ENCODE measurements at regions not wholly inside any gene's neighbourhood (a gene's known extent, or its start where the extent isn't known, plus 50 kb on each side); places are given as distances from the start of the nearest gene placed in this dataset.

DNA sequence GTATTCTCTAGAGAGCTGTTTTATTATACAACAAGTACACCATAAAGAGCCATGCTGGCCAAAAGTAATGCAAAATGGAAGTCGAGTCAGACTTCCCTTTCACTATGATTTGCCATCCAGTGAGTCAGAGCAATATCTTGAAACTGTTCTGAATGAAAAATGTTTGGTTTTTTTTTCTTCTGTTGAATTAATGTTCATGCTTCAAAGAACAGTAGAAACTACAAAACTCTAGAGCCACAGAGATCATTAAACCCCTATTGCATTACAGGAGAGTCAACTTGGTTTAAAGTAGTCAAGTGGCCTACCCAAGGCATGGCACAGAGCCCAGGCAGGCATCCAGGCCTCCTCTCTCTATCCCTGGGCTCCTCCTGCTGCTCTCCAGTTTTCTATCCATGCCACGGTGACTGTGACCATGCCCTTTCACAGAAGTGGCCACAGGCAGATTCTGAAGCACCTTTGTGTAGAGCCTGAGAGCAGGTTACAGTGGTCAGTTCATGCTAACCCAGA lies 358.9 kb downstream of the DEPDC1B start:
- Histone ChIP-seq H3K27ac (ENCODE audit: low read length) (no peak overlapping the region), H3K4me1 (ENCODE audit: control insufficient read depth in 1 of 2, extremely low read depth in 1 of 2, insufficient read depth in 2 of 2, low read length in 2 of 2) (no peaks in the 10 kb centered on the region), H3K9me3 (no peaks in the 10 kb centered on the region), H3K36me3 (ENCODE audit: control insufficient read depth in 2 of 2, extremely low read depth in 1 of 2, insufficient read depth in 1 of 2, low read length in 1 of 2) (no peaks in the 10 kb centered on the region), H3K4me3 (ENCODE audit: control insufficient read depth in 1 of 2, extremely low read depth in 1 of 2, low read length in 1 of 2) (no peak overlapping the region), H3K27me3 (replicated peaks in 1 of 2; ENCODE audit: control insufficient read depth in 2 of 2, extremely low read depth in 1 of 2, insufficient read depth in 2 of 2, low read length in 1 of 2) (no peaks in the 10 kb centered on the region)
- CTCF ChIA-PET: no interaction called here
- Mint-ChIP-seq H3K4me3 (no peak overlapping the region), H3K27me3 (no peaks in the 10 kb centered on the region), H3K27ac (no peak overlapping the region), H3K9me3 (peaks cover 0 to 4% (median 2%) of the 10 kb centered on the region in 3 donors), H3K4me1 (no peaks in the 10 kb centered on the region), H3K36me3 (no peaks in the 10 kb centered on the region)
- DNase-seq (no peak), ATAC-seq (replicated peaks in 1 of 4) (no peak)
- POLR2A ChIA-PET: no interaction called here
- no CpG with 5 or more reads among the region's 2 CpGs for WGBS (ENCODE audit: insufficient coverage)

GRCh38 chr5:60340326-60340725 lies 359.6 kb downstream of the DEPDC1B start:
- H3K9me3 Mint-ChIP-seq: peaks cover 0 to 4% (median 2%) of the 10 kb centered on the region in 3 donors
- H3K4me1 ChIP-seq (ENCODE audit: control insufficient read depth in 1 of 2, extremely low read depth in 1 of 2, insufficient read depth in 2 of 2, low read length in 2 of 2): no peaks in the 10 kb centered on the region
- no peaks in the 10 kb centered on the region for H3K9me3 ChIP-seq
- no peaks in the 10 kb centered on the region for H3K27me3 Mint-ChIP-seq
- WGBS (ENCODE audit: insufficient coverage): no CpG with 5 or more reads among the region's 1 CpG
- CTCF ChIA-PET: no interaction called here
- DNase-seq (no peak), ATAC-seq (replicated peaks in 1 of 4) (no peak)
- no peak overlapping the region for H3K27ac Mint-ChIP-seq
- H3K27ac ChIP-seq (ENCODE audit: low read length): no peak overlapping the region
- no peaks in the 10 kb centered on the region for H3K36me3 ChIP-seq (ENCODE audit: control insufficient read depth in 2 of 2, extremely low read depth in 1 of 2, insufficient read depth in 1 of 2, low read length in 1 of 2)
- no peaks in the 10 kb centered on the region for H3K4me1 Mint-ChIP-seq
- no peak overlapping the region for H3K4me3 Mint-ChIP-seq
- no peaks in the 10 kb centered on the region for H3K36me3 Mint-ChIP-seq
- POLR2A ChIA-PET: no interaction called here
- H3K27me3 ChIP-seq (replicated peaks in 1 of 2; ENCODE audit: control insufficient read depth in 2 of 2, extremely low read depth in 1 of 2, insufficient read depth in 2 of 2, low read length in 1 of 2): no peaks in the 10 kb centered on the region
- H3K4me3 ChIP-seq (ENCODE audit: control insufficient read depth in 1 of 2, extremely low read depth in 1 of 2, low read length in 1 of 2): no peak overlapping the region

GRCh38 chr5:60339691-60340201 lies 360.2 kb downstream of the DEPDC1B start:
- Histone ChIP-seq H3K27ac (ENCODE audit: low read length) (no peak overlapping the region), H3K9me3 (no peaks in the 10 kb centered on the region), H3K27me3 (replicated peaks in 1 of 2; ENCODE audit: control insufficient read depth in 2 of 2, extremely low read depth in 1 of 2, insufficient read depth in 2 of 2, low read length in 1 of 2) (no peaks in the 10 kb centered on the region), H3K4me1 (ENCODE audit: control insufficient read depth in 1 of 2, extremely low read depth in 1 of 2, insufficient read depth in 2 of 2, low read length in 2 of 2) (no peaks in the 10 kb centered on the region), H3K36me3 (ENCODE audit: control insufficient read depth in 2 of 2, extremely low read depth in 1 of 2, insufficient read depth in 1 of 2, low read length in 1 of 2) (no peaks in the 10 kb centered on the region), H3K4me3 (ENCODE audit: control insufficient read depth in 1 of 2, extremely low read depth in 1 of 2, low read length in 1 of 2) (no peak overlapping the region)
- H3K9me3 Mint-ChIP-seq: peaks cover 0 to 4% (median 2%) of the 10 kb centered on the region in 3 donors
- CTCF ChIA-PET: no interaction called here
- H3K4me3 Mint-ChIP-seq: no peak overlapping the region
- no peaks in the 10 kb centered on the region for H3K27me3 Mint-ChIP-seq
- ATAC-seq (replicated peaks in 1 of 4): no peak
- no peaks in the 10 kb centered on the region for H3K4me1 Mint-ChIP-seq
- POLR2A ChIA-PET: no interaction called here
- H3K27ac Mint-ChIP-seq: no peak overlapping the region
- DNase-seq: no peak
- H3K36me3 Mint-ChIP-seq: no peaks in the 10 kb centered on the region
- WGBS (ENCODE audit: insufficient coverage): 86% methylated on average over 7 of the region's 12 CpGs

GRCh38 chr5:60338846-60339245 lies 361.1 kb downstream of the DEPDC1B start:
- H3K36me3 Mint-ChIP-seq: no peaks in the 10 kb centered on the region
- WGBS (ENCODE audit: insufficient coverage): 93% methylated on average over 3 of the region's 3 CpGs
- CTCF ChIA-PET: no interaction called here
- H3K4me3 Mint-ChIP-seq: no peak overlapping the region
- no peaks in the 10 kb centered on the region for H3K9me3 ChIP-seq
- H3K27ac Mint-ChIP-seq: no peak overlapping the region
- H3K4me1 Mint-ChIP-seq: no peaks in the 10 kb centered on the region
- no peaks in the 10 kb centered on the region for H3K36me3 ChIP-seq (ENCODE audit: control insufficient read depth in 2 of 2, extremely low read depth in 1 of 2, insufficient read depth in 1 of 2, low read length in 1 of 2)
- H3K9me3 Mint-ChIP-seq: peaks cover 0 to 4% (median 2%) of the 10 kb centered on the region in 3 donors
- DNase-seq: no peak
- POLR2A ChIA-PET: no interaction called here
- no peaks in the 10 kb centered on the region for H3K27me3 Mint-ChIP-seq
- no peak overlapping the region for H3K4me3 ChIP-seq (ENCODE audit: control insufficient read depth in 1 of 2, extremely low read depth in 1 of 2, low read length in 1 of 2)
- no peaks in the 10 kb centered on the region for H3K27me3 ChIP-seq (replicated peaks in 1 of 2; ENCODE audit: control insufficient read depth in 2 of 2, extremely low read depth in 1 of 2, insufficient read depth in 2 of 2, low read length in 1 of 2)
- no peak overlapping the region for H3K27ac ChIP-seq (ENCODE audit: low read length)
- ATAC-seq (replicated peaks in 1 of 4): no peak
- H3K4me1 ChIP-seq (ENCODE audit: control insufficient read depth in 1 of 2, extremely low read depth in 1 of 2, insufficient read depth in 2 of 2, low read length in 2 of 2): no peaks in the 10 kb centered on the region

GRCh38 chr5:60336491-60336890 lies 363.5 kb downstream of the DEPDC1B start:
- ChIA-PET POLR2A (no interaction called here), CTCF (no interaction called here)
- Histone ChIP-seq H3K27ac (ENCODE audit: low read length) (no peak overlapping the region), H3K4me3 (ENCODE audit: control insufficient read depth in 1 of 2, extremely low read depth in 1 of 2, low read length in 1 of 2) (no peak overlapping the region), H3K4me1 (ENCODE audit: control insufficient read depth in 1 of 2, extremely low read depth in 1 of 2, insufficient read depth in 2 of 2, low read length in 2 of 2) (no peaks in the 10 kb centered on the region), H3K9me3 (no peaks in the 10 kb centered on the region), H3K36me3 (ENCODE audit: control insufficient read depth in 2 of 2, extremely low read depth in 1 of 2, insufficient read depth in 1 of 2, low read length in 1 of 2) (no peaks in the 10 kb centered on the region), H3K27me3 (replicated peaks in 1 of 2; ENCODE audit: control insufficient read depth in 2 of 2, extremely low read depth in 1 of 2, insufficient read depth in 2 of 2, low read length in 1 of 2) (no peaks in the 10 kb centered on the region)
- Mint-ChIP-seq H3K36me3 (no peaks in the 10 kb centered on the region), H3K27me3 (no peaks in the 10 kb centered on the region), H3K9me3 (no peaks in the 10 kb centered on the region), H3K27ac (no peak overlapping the region), H3K4me1 (no peaks in the 10 kb centered on the region), H3K4me3 (no peak overlapping the region)
- DNase-seq (no peak), ATAC-seq (replicated peaks in 1 of 4) (no peak)

DNA sequence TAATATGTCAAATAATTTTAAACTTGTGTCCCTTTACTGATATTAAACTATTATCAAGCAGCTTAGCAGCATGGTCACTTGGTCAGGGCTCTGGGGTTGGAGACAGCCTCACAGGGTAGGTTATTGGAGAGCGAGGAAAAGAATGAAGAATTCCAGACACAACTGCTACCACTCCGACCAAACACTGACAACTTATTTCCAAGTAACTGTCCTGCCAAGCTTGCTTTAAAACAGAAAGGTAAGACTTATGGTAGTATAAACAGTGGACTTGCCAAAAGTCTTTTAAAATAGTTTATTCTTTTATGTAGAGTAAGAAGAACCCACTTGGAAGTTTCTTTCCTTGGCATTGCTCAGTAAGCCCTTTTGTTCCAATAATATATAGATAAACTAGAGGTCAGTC lies 364.1 kb downstream of the DEPDC1B start:
- Mint-ChIP-seq H3K9me3 (no peaks in the 10 kb centered on the region), H3K27ac (no peak overlapping the region)
- no CpG with 5 or more reads among the region's 2 CpGs for WGBS (ENCODE audit: insufficient coverage)

DNA sequence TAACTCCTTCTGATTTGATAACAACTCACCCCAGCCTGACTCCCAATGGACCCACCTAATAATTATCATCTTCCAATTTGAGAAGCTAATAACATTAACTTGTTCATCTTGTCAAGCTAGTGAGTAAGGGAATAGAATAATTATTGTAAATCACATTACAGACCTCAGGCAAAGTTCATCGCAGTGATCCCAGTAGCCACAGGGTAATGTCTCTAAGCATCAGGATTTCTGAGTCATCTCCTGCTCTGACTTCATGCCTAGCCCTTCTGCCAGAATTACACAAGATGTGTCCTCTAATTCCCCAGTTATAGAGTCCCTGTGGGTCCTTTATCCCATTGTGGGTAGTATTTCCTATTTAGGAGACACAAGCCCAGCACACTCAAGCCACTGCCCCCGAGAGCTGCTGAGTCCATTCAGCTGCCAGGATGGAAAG lies 365.7 kb downstream of the DEPDC1B start:
- no peaks in the 10 kb centered on the region for H3K4me1 Mint-ChIP-seq
- no peak overlapping the region for H3K4me3 ChIP-seq (ENCODE audit: control insufficient read depth in 1 of 2, extremely low read depth in 1 of 2, low read length in 1 of 2)
- H3K27ac ChIP-seq (ENCODE audit: low read length): no peak overlapping the region
- H3K9me3 Mint-ChIP-seq: peaks cover 0 to 11% (median 0%) of the 10 kb centered on the region in 3 donors
- H3K27me3 Mint-ChIP-seq: no peaks in the 10 kb centered on the region
- no peaks in the 10 kb centered on the region for H3K36me3 Mint-ChIP-seq
- no peaks in the 10 kb centered on the region for H3K4me1 ChIP-seq (ENCODE audit: control insufficient read depth in 1 of 2, extremely low read depth in 1 of 2, insufficient read depth in 2 of 2, low read length in 2 of 2)
- H3K36me3 ChIP-seq (ENCODE audit: control insufficient read depth in 2 of 2, extremely low read depth in 1 of 2, insufficient read depth in 1 of 2, low read length in 1 of 2): no peaks in the 10 kb centered on the region
- no CpG with 5 or more reads among the region's 2 CpGs for WGBS (ENCODE audit: insufficient coverage)
- ATAC-seq (replicated peaks in 1 of 4) (no peak), DNase-seq (no peak)
- no peak overlapping the region for H3K27ac Mint-ChIP-seq
- H3K9me3 ChIP-seq: no peaks in the 10 kb centered on the region
- no peak overlapping the region for H3K4me3 Mint-ChIP-seq
- POLR2A ChIA-PET: no interaction called here
- no peaks in the 10 kb centered on the region for H3K27me3 ChIP-seq (replicated peaks in 1 of 2; ENCODE audit: control insufficient read depth in 2 of 2, extremely low read depth in 1 of 2, insufficient read depth in 2 of 2, low read length in 1 of 2)
- CTCF ChIA-PET: no interaction called here

More for the DNA sequence above, 364.1 kb downstream of the DEPDC1B start:
- H3K4me1 Mint-ChIP-seq: no peaks in the 10 kb centered on the region
- H3K9me3 ChIP-seq: no peaks in the 10 kb centered on the region
- ATAC-seq (replicated peaks in 1 of 4) (no peak), DNase-seq (no peak)
- POLR2A ChIA-PET: no interaction called here
- H3K36me3 ChIP-seq (ENCODE audit: control insufficient read depth in 2 of 2, extremely low read depth in 1 of 2, insufficient read depth in 1 of 2, low read length in 1 of 2): no peaks in the 10 kb centered on the region
- CTCF ChIA-PET: no interaction called here
- H3K4me3 ChIP-seq (ENCODE audit: control insufficient read depth in 1 of 2, extremely low read depth in 1 of 2, low read length in 1 of 2): no peak overlapping the region
- H3K27me3 Mint-ChIP-seq: no peaks in the 10 kb centered on the region
- no peak overlapping the region for H3K27ac ChIP-seq (ENCODE audit: low read length)
- no peaks in the 10 kb centered on the region for H3K4me1 ChIP-seq (ENCODE audit: control insufficient read depth in 1 of 2, extremely low read depth in 1 of 2, insufficient read depth in 2 of 2, low read length in 2 of 2)
- H3K4me3 Mint-ChIP-seq: no peak overlapping the region
- H3K36me3 Mint-ChIP-seq: no peaks in the 10 kb centered on the region
- H3K27me3 ChIP-seq (replicated peaks in 1 of 2; ENCODE audit: control insufficient read depth in 2 of 2, extremely low read depth in 1 of 2, insufficient read depth in 2 of 2, low read length in 1 of 2): no peaks in the 10 kb centered on the region
